Effector CD8-positive, alpha-beta T cell (primary cell): ENCODE measurements at regions not wholly inside any gene's neighbourhood (a gene's known extent, or its start where the extent isn't known, plus 50 kb on each side); places are given as distances from the start of the nearest gene placed in this dataset.
"Not testable (repeated sequence)": the region's sequence is repeated elsewhere in the genome, so short reads cannot be mapped to it uniquely, and the experiment has no call there.

ENCODE experiments used
- DNase-seq: peaks from one replicate; lab custom pipeline; 2025; lab: John Stamatoyannopoulos, UW

DNA sequence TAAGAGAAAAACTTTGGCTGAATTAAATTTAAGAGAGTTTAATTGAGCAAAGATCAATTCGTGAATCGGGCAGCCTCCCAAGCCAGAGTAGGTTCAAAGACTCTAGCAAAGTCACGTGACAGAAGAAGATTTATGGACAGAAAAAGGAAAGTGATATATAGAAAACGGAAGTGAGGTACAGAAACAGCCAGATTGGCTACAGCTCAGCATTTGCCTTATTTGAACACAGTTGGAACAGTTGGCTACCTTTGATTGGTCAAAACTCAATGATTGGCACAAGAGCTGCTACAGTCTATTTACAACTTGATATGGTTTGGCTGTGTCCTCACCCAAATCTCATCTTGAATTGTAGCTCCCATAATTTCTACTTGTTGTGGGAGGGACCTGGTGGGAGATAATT lies 102.6 kb downstream of the PLG start:
- DNase-seq: no peak

DNA sequence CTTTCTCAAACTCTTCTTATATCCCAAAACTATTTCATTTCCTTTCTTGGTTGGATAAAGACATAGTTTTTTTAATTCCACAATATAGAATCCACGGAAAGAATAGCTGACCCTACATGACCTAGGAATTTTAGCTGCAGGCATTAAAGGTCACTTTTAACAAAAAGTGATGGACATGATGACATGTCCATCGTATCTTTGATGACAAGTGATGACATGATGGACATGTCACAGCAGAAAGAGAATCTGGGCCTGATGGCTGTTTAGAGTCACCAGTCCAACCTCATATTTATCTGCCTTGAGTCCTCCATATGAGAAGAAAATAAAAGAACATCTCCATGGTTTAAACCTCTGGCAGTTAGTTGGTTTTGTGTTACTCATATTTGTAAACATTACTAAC lies 106.2 kb downstream of the PLG start:
- no peak for DNase-seq

DNA sequence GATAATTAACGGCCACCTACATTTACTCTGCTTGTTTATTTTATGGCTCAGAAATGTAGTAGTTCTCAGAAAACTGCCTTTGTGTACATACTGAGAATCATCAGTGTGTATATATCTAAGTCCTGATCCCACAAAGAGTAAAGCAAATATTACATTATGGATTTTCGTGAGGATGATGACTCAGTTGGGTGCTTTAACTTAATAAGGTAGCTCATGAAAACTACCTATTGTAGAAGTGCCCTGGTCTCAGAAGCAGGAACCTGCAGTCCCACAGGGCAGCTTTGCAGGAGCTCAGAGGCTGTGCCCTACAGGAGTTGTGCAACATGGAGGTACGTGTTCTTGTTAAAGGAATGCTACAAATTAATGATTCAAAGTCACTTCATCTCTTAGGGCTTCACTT lies 108.2 kb downstream of the PLG start:
- DNase-seq: no peak

DNA sequence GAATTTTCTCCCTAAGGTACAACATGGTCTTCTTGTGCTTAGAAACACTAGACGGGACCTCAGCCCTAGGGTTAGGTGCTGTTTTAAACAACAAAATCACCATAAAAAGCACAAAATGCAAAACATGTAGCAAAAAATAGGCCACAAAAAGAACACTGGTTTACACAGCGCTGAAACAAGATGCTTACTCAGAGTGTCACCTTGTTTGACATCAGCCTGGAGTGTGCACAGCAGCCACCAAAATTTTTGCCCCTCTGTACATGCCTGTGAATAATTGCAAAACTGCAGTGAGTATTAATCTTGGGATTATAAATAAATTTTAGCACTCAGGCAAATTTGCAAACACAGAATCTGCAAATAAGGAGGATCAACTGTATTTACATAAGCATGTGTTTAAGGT lies 110.1 kb downstream of the PLG start:
- DNase-seq: no peak

DNA sequence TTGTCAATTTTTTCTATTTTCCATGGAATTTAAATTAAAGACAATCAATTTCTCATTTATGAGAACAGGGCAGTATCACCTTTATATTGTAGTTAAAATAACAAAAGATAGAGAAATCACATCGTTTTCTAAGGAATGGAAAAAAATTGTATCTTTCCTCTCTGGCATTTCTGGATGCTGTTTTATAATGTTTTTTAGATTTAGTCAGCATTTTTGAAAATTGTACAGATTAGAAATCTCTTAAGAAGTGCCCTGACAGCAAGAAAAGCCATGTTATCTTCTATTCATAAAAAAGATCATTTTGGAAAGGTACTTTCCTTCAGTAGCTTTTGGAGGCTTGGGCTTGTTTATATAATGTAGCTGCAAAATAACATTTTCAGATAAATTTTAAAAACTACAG lies 116.9 kb downstream of the PLG start:
- DNase-seq: no peak

DNA sequence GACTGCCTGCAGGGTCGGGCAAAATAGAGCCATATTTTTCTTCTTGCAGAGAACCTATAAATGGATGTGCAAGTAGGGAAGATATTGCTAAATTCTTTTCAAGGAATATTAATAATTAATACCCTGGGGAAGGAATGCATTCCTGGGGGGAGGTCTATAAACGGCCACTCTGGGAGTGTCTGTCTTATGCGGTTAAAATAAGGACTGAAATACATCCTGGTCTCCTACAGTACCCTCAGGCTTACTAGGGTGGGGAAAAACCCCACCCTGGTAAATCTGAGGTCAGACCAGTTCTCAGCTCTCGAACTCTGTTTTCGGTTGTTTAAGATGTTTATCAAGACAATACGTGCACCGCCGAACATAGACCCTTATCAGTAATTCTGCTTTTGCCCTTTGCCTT lies 118.6 kb downstream of the PLG start:
- not testable (repeated sequence) for DNase-seq

DNA sequence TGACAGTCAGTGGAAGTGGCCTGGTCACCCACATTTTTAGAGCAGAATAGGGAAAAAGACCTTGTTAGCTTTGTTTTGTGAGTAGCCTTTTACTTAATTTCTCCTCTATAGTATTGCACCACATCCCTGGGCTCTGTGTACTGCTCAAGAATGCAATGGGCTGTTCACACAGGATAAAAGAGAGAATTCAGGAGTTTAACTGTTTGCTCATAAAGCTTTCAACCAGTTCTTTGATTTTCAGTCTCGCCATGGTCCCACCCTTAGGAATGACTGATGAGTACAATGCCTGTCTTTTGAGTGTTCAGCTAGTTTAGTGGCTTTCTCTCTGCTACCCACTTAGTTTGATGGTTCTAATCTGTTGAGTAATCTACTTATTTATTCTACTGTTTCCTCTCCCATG lies 129.7 kb downstream of the PLG start:
- DNase-seq: no peak

DNA sequence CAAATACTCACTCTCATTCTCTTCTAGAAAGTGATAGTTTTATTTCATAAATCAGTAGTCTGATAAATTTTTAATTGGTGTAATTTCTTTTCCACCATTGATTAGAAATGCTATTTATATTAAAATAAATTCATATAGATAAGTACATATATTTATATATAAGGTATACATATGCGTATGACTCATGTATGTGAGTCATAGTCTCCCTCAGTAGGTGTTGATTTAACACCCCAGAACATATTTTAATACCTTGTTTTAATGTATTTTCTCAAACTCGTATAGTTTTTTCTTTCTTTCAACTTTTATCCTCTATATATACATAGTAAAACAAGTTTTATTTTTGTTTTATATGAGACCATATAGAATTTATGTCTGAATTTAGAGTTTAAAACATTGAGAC lies 130.4 kb downstream of the PLG start:
- no peak for DNase-seq

DNA sequence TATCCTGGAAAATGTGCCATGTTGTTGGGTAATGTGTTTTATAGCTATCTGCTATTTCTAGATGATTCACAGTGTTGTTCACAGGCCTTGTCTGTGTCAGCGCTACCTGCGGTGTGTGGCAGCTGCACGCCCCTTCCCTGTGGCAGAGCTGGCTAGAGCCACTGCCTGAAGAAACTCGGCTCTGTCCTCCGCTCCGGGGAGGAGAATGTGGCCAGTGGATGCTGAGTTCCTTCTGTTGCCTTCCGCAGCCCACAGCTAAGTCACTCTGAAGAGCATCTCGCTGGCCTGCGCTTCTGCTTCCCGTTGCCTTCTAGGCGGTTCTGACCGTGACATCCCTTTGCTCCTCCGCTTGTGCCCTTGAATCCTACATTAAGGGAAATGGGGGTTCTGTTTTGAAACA lies 135.1 kb downstream of the PLG start:
- DNase-seq: no peak

DNA sequence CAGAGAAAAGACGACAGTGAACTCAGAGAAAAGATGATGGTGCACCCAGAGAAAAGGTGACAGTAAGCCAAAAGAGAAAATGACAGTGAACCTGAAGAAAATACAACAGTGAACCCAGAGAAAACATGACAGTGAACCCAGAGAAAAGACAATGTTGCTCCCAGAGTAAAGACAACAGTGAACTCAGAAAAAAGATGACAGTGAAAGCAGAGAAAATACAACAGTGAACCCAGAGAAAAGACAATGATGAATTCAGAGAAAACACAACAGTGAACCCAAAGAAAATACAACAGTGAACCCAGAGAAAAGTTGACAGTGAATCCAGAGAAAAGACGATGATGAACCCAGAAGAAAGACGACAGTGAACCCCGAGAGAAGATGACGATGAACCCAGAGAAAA lies 140.5 kb upstream of the MAP3K4 start:
- DNase-seq: no peak

DNA sequence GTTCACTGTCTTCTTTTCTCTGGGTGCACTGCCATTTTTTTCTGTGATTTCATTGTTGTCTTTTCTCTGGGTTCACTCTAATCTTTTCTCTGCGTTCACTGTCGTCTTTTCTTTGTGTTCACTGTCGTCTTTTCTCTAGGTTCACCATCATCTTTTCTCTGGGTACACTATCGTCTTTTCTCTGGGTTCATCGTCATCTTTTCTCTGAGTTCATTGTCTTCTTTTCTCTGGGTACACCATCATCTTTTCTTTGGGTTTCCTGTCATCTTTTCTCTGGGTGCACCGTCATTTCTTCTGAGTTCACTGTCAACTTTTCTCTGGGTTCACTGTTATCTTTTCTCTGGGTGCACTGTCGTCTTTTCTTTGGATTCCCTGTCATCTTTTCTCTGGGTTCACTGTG lies 137.6 kb upstream of the MAP3K4 start:
- DNase-seq: no peak

DNA sequence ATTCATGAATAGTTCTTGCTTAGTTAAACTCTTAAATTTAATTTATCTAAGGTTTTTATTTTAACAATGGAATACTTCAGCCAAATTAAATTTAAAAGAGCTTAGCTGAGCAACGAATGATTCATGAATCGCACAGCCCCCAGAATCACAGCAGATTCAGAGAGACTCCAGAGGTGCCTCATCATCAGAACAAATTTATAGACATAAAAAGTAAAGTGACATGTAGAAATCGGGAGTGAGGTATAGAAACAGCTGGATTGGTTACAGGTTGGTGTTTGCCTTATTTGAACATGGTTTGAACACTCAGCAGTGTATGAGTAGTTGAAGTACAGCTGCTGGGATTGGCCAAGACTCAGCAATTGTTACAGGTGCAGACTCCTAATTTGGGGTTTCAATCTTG lies 132.7 kb upstream of the MAP3K4 start:
- DNase-seq: no peak

DNA sequence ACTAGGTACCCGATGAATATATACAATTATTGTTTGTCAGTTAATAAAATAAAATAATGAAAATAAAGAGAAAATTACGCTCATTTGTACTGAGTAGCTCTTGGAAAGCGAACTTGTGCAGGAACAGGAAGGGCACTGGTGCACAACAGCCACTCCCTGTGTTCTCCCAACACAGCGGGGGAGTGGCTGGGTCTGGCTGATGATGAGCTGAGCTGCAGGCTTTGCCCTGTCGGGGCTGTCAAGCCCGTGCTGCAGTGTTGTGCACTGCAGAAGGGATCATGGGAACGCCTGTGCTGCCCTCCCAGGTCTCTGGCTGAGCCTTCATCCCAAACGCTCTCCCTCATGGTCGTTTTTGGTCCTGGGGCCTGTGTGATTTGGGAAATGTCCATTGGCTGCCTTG lies 131.7 kb upstream of the MAP3K4 start:
- DNase-seq: no peak

DNA sequence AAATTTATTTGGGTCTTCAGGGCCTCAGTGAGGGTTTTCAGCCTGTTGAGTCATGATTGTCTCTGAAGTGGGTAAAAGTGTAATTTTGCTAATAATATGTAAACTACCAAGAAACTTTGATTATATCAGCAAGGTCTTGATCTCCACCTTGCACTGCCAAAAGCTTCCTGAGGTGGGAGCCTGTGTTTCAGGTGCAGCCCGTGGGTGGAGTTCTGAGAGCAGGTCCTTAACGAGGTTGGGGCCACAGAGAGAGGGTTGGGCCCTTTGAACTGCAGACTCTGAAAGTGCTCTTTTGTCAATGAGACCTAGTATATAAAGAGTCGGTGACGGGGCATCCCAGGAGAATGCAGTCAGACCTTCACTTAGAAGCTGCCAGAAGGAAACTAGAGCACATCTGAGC lies 129.7 kb upstream of the MAP3K4 start:
- DNase-seq: no peak

DNA sequence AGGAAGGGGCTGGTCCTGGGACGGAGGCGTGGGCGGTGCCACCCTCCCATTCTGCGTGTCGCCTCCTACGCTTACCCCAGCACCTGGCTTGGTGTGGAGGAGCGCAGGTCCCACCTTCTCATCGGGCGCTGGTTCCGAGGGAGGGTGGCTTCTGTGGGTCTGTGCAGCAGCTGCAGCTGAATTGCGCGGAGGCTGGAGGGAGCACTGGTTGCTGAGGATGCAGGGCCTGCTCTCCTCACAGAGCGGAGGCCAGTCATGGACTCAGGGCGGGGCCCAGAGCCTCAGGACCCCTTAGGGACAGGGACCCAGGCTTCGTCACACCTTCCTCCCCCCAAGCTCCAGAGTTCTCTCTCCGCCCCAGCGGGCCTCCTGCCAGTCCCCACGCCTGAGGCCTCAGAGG lies 127.8 kb upstream of the MAP3K4 start:
- no peak for DNase-seq

DNA sequence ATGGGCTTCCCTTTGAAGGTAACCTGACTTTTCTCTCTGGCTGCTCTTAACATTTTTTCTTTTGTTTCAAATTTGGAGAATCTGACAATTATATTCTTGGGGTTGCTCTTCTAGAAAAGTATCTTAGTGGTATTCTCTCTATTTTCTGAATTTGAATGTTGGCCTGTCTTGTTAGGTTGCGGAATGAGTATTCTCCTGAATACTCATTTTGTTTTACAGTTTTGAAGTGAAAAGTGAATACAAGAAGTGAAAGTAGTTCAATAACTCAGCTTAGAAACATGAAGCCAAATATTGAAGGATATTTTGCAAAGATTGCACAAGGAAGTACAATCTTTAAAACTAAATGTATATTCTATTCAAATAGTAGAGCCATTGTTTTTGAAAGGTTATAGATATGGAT lies 120.2 kb upstream of the MAP3K4 start:
- no peak for DNase-seq

DNA sequence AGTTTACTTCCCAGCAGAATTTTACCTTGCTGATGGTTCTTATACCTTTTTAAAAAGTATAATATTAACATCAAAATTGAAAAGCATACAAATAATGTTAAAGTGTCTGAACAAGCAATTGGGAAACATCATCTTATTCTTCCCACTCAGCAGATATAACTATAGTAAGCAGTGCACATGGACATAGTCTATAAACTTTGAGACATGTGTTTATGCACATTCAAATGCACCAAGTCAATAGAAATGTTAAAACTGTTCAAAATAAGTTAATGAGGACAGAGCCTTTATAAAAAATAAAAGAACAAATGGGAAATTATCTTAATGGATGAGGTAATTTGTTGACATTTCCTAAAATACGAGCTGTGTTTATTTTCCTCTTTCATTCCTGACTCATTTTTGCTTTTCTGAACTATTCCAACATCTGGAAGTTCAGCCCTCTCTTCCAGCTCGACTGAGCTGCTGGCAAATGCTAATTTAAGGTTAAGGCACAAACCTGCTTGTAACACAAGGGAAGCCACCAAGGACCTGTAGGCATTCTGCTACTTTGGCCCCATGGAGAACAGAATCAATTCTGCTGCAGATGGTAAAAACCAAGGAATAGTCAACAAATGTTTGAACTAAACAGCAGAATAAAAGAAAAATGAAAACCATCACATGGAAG lies 110.3 kb upstream of the MAP3K4 start:
- no peak for DNase-seq

DNA sequence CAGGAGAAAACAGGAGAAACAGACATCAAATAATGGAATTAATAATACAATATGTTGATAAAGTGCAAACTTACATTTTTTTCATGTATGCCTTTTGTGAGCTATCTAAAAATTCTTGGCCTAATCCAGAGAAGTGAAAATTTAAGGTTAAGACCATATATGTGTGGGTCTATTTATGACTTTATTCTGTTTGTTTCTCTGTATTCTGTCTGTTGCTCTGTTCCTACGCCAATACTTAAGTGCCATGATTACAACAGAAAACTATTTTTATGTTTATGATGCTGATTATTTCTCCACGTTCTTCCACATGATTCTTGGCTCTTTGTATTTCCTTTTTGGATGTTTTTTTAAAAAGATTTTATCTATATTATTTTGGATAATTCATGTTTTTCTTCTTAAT lies 109.6 kb upstream of the MAP3K4 start:
- no peak for DNase-seq

DNA sequence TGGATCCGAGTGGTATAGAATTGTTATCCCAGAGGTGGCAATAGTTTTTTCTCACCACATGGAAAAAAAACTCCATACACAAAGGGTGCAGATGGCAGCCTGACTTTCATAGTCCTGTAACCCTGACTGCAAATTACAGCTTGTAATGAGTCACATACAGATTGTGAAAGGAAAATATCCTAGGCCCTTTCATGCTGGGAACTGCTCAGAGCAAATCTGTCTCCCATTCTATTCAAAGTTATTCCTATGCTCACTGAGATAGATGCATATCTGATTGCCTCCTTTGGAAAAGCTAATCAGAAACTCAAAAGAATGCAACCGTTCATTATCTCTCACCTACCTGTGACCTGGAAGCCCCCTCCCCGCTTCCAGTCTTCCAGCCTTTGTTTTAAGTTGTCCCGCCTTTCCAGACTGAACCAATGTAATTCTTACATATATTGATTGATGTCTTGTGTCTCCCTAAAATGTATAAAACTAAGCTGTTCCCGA lies 108.7 kb upstream of the MAP3K4 start:
- DNase-seq: no peak

DNA sequence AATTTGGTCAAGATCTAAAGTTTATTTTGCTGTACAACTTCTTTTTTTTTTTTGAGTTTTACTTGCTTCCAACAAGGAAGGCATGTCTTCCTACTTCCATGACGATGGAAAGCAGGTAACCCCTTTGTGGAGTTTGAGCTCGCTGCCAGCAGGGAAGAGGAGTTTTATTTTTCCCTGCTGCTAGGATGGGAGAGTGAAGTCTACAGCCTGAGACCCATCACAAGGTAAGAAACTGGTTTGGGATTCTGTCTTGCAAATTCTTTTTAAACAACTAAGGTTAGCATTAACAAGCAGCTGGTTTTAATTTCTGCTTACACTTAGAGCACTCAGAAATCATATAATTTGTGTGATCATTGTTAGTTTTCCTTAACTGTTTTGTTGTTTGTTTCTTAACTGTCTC lies 108.0 kb upstream of the MAP3K4 start:
- no peak for DNase-seq

DNA sequence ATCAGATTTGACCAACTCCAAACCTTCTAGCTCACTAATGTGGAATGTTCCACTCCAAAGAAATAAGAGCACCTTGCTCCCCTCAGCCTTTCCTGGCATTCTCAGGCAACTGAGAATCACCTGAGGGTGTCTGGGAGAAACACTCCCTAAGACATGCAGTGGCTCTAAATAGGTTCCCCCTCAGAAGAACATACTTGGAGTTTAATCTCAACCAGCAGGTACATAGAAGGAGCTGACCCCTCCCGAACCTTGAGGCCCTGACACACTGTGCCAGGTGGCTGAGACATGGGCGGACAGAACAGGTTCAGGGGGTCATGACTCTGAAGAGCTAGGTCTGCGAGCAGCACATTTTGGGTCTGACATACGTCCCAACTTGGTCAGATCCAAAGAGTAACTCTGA lies 107.6 kb upstream of the MAP3K4 start:
- no peak for DNase-seq

DNA sequence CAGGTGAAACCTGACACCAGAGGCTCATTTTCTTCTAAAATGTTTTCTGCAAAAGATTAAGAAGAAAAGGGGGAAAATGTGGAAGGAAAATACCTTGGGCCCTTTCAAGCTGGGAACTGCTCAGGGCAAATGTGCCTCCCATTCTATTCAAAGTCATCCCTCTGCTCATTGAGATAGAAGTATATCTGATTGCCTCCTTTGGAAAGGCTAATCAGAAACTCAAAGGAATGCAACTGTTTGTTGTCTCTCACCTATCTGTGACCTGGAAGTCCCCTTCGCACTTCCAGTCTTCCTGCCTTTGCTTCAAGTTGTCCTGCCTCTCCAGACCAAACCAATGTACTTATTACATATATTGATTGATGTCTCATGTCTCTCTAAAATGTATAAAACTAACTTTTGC lies 102.4 kb upstream of the MAP3K4 start:
- DNase-seq: not testable (repeated sequence)

DNA sequence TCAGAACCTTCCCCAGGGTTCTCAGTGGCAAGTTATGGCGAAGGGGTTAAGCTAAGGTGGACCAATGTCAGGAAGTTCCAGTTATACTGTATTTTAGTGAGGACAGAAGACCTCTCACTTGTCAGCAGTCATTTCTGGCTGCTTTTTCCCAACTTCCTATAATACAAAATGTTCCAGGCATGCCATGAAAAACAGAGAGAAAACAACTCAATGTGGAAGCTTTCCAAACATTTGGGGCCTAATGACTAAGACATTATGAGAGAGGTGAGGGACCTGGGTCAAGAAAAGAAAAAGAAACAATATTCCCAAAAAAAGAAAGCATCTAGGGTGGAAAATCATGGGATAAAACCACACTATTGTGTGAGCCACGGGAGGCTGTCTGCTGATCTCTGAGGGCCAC lies 99.9 kb upstream of the MAP3K4 start:
- DNase-seq: no peak

DNA sequence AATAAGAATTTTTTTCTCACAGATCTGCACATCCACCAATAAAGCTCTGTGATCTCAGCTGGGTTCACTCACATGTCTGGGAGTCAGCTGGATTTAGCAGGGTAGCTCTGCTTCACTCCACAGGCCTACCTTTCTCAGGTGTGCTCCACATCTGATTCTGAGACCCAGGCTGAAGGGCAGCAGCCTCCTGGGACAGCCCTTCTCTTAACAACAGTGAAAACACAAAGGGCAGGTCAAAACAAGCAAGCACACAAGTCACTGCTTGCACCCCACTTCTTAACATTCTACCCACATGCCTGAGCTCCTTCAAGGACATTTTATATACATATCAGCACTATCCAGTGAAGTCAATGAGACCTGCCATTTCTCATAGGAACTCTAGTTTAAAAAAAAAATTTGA lies 96.0 kb upstream of the MAP3K4 start:
- DNase-seq: no peak
